ENCODE measurements at regions not wholly inside any gene's neighbourhood (a gene's known extent, or its start where the extent isn't known, plus 50 kb on each side); places are given as distances from the start of the nearest gene placed in this dataset.

GRCh38 chr20:19021406-19022117 lies 190.9 kb upstream of the SLC24A3 start:
- TF ChIP-seq, protein P1, sequence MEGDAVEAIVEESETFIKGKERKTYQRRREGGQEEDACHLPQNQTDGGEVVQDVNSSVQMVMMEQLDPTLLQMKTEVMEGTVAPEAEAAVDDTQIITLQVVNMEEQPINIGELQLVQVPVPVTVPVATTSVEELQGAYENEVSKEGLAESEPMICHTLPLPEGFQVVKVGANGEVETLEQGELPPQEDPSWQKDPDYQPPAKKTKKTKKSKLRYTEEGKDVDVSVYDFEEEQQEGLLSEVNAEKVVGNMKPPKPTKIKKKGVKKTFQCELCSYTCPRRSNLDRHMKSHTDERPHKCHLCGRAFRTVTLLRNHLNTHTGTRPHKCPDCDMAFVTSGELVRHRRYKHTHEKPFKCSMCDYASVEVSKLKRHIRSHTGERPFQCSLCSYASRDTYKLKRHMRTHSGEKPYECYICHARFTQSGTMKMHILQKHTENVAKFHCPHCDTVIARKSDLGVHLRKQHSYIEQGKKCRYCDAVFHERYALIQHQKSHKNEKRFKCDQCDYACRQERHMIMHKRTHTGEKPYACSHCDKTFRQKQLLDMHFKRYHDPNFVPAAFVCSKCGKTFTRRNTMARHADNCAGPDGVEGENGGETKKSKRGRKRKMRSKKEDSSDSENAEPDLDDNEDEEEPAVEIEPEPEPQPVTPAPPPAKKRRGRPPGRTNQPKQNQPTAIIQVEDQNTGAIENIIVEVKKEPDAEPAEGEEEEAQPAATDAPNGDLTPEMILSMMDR (IDR thresholded peaks at IDR 0.05) = no peak
- no peak for TF ChIP-seq POLR2A (IDR thresholded peaks at IDR 0.05)

All from adrenal gland (tissue), 5 donors.